ENCODE measurements at regions not wholly inside any gene's neighbourhood (a gene's known extent, or its start where the extent isn't known, plus 50 kb on each side); places are given as distances from the start of the nearest gene placed in this dataset.

GRCh38 chr19:28960586-28960985 lies 252.4 kb downstream of the UQCRFS1 start:
- Mint-ChIP-seq H3K27me3 (ENCODE audit: low read depth) (no peaks in the 10 kb centered on the region), H3K4me1 (ENCODE audit: low read depth) (no peaks in the 10 kb centered on the region), H3K9me3 (ENCODE audit: insufficient read depth) (no peaks in the 10 kb centered on the region), H3K36me3 (ENCODE audit: low read depth) (no peaks in the 10 kb centered on the region), H3K4me3 (no peak overlapping the region), H3K27ac (no peak overlapping the region)
- POLR2A ChIA-PET, result no interaction called here
- ATAC-seq (no peak), DNase-seq (no peak)
- CTCF ChIA-PET, result no interaction called here

GRCh38 chr19:28956961-28957360 lies 256.0 kb downstream of the UQCRFS1 start:
- CTCF ChIA-PET, result no interaction called here
- no peaks in the 10 kb centered on the region for H3K4me1 Mint-ChIP-seq (ENCODE audit: low read depth)
- H3K27ac Mint-ChIP-seq, result no peak overlapping the region
- no peaks in the 10 kb centered on the region for H3K9me3 Mint-ChIP-seq (ENCODE audit: insufficient read depth)
- DNase-seq (no peak), ATAC-seq (no peak)
- POLR2A ChIA-PET, result no interaction called here
- H3K27me3 Mint-ChIP-seq (ENCODE audit: low read depth), result no peaks in the 10 kb centered on the region
- H3K36me3 Mint-ChIP-seq (ENCODE audit: low read depth), result no peaks in the 10 kb centered on the region
- H3K4me3 Mint-ChIP-seq, result no peak overlapping the region

GRCh38 chr19:28956421-28956820 lies 256.5 kb downstream of the UQCRFS1 start:
- POLR2A ChIA-PET, result no interaction called here
- DNase-seq, result no peak
- no peaks in the 10 kb centered on the region for H3K9me3 Mint-ChIP-seq (ENCODE audit: insufficient read depth)
- CTCF ChIA-PET, result no interaction called here
- no peak overlapping the region for H3K4me3 Mint-ChIP-seq
- H3K27ac Mint-ChIP-seq, result no peak overlapping the region
- H3K4me1 Mint-ChIP-seq (ENCODE audit: low read depth), result no peaks in the 10 kb centered on the region
- no peak for ATAC-seq
- no peaks in the 10 kb centered on the region for H3K36me3 Mint-ChIP-seq (ENCODE audit: low read depth)
- no peaks in the 10 kb centered on the region for H3K27me3 Mint-ChIP-seq (ENCODE audit: low read depth)

GRCh38 chr19:28949535-28949934 lies 263.4 kb downstream of the UQCRFS1 start:
- ChIA-PET POLR2A (no interaction called here), CTCF (no interaction called here)
- ATAC-seq (no peak), DNase-seq (no peak)
- Mint-ChIP-seq H3K36me3 (ENCODE audit: low read depth) (no peaks in the 10 kb centered on the region), H3K4me1 (ENCODE audit: low read depth) (no peaks in the 10 kb centered on the region), H3K4me3 (no peak overlapping the region), H3K27me3 (ENCODE audit: low read depth) (no peaks in the 10 kb centered on the region), H3K9me3 (ENCODE audit: insufficient read depth) (no peaks in the 10 kb centered on the region), H3K27ac (no peak overlapping the region)

GRCh38 chr19:28949027-28949426 lies 263.9 kb downstream of the UQCRFS1 start:
- Mint-ChIP-seq H3K9me3 (ENCODE audit: insufficient read depth) (no peaks in the 10 kb centered on the region), H3K4me3 (no peak overlapping the region), H3K4me1 (ENCODE audit: low read depth) (no peaks in the 10 kb centered on the region), H3K27me3 (ENCODE audit: low read depth) (no peaks in the 10 kb centered on the region), H3K27ac (no peak overlapping the region), H3K36me3 (ENCODE audit: low read depth) (no peaks in the 10 kb centered on the region)
- ChIA-PET POLR2A (no interaction called here), CTCF (no interaction called here)
- ATAC-seq (no peak), DNase-seq (no peak)

GRCh38 chr19:28948566-28948965 lies 264.4 kb downstream of the UQCRFS1 start:
- Mint-ChIP-seq H3K9me3 (ENCODE audit: insufficient read depth) (no peaks in the 10 kb centered on the region), H3K4me3 (no peak overlapping the region), H3K27ac (no peak overlapping the region), H3K4me1 (ENCODE audit: low read depth) (no peaks in the 10 kb centered on the region), H3K36me3 (ENCODE audit: low read depth) (no peaks in the 10 kb centered on the region), H3K27me3 (ENCODE audit: low read depth) (no peaks in the 10 kb centered on the region)
- ChIA-PET CTCF (no interaction called here), POLR2A (no interaction called here)
- ATAC-seq, result no peak
- DNase-seq, result no peak

- CTCF ChIA-PET, result no interaction called here
- no peaks in the 10 kb centered on the region for H3K27me3 Mint-ChIP-seq (ENCODE audit: low read depth)
- H3K27ac Mint-ChIP-seq, result no peak overlapping the region
- H3K36me3 Mint-ChIP-seq (ENCODE audit: low read depth), result no peaks in the 10 kb centered on the region
- DNase-seq (no peak), ATAC-seq (no peak)
- no peak overlapping the region for H3K4me3 Mint-ChIP-seq
- POLR2A ChIA-PET, result no interaction called here
- H3K4me1 Mint-ChIP-seq (ENCODE audit: low read depth), result no peaks in the 10 kb centered on the region
- H3K9me3 Mint-ChIP-seq (ENCODE audit: insufficient read depth), result no peaks in the 10 kb centered on the region
Measured at GRCh38 chr19:28948026-28948425, 264.9 kb downstream of the UQCRFS1 start.

GRCh38 chr19:28943651-28944050 lies 269.3 kb downstream of the UQCRFS1 start:
- no peak overlapping the region for H3K27ac Mint-ChIP-seq
- no peaks in the 10 kb centered on the region for H3K4me1 Mint-ChIP-seq (ENCODE audit: low read depth)
- no peak overlapping the region for H3K4me3 Mint-ChIP-seq
- H3K36me3 Mint-ChIP-seq (ENCODE audit: low read depth), result no peaks in the 10 kb centered on the region
- ChIA-PET CTCF (no interaction called here), POLR2A (no interaction called here)
- no peak for DNase-seq
- no peaks in the 10 kb centered on the region for H3K27me3 Mint-ChIP-seq (ENCODE audit: low read depth)
- H3K9me3 Mint-ChIP-seq (ENCODE audit: insufficient read depth), result no peaks in the 10 kb centered on the region
- no peak for ATAC-seq

GRCh38 chr19:28941833-28942232 lies 271.1 kb downstream of the UQCRFS1 start:
- DNase-seq (no peak), ATAC-seq (no peak)
- Mint-ChIP-seq H3K4me3 (no peak overlapping the region), H3K27me3 (ENCODE audit: low read depth) (no peaks in the 10 kb centered on the region), H3K27ac (no peak overlapping the region), H3K9me3 (ENCODE audit: insufficient read depth) (no peaks in the 10 kb centered on the region), H3K36me3 (ENCODE audit: low read depth) (no peaks in the 10 kb centered on the region), H3K4me1 (ENCODE audit: low read depth) (no peaks in the 10 kb centered on the region)
- CTCF ChIA-PET, result no interaction called here
- POLR2A ChIA-PET, result no interaction called here

- ChIA-PET POLR2A (no interaction called here), CTCF (no interaction called here)
- no peaks in the 10 kb centered on the region for H3K4me1 Mint-ChIP-seq (ENCODE audit: low read depth)
- H3K27ac Mint-ChIP-seq, result no peak overlapping the region
- H3K4me3 Mint-ChIP-seq, result no peak overlapping the region
- no peaks in the 10 kb centered on the region for H3K36me3 Mint-ChIP-seq (ENCODE audit: low read depth)
- no peak for ATAC-seq
- no peaks in the 10 kb centered on the region for H3K27me3 Mint-ChIP-seq (ENCODE audit: low read depth)
- DNase-seq, result no peak
- H3K9me3 Mint-ChIP-seq (ENCODE audit: insufficient read depth), result no peaks in the 10 kb centered on the region
Measured at GRCh38 chr19:28940751-28941500, 272.0 kb downstream of the UQCRFS1 start.

GRCh38 chr19:28939236-28939635 lies 273.7 kb downstream of the UQCRFS1 start:
- Mint-ChIP-seq H3K27me3 (ENCODE audit: low read depth) (no peaks in the 10 kb centered on the region), H3K9me3 (ENCODE audit: insufficient read depth) (no peaks in the 10 kb centered on the region), H3K27ac (no peak overlapping the region), H3K4me1 (ENCODE audit: low read depth) (no peaks in the 10 kb centered on the region), H3K36me3 (ENCODE audit: low read depth) (no peaks in the 10 kb centered on the region), H3K4me3 (no peak overlapping the region)
- ATAC-seq (no peak), DNase-seq (no peak)
- CTCF ChIA-PET, result no interaction called here
- POLR2A ChIA-PET, result no interaction called here

GRCh38 chr19:28936001-28936400 lies 276.9 kb downstream of the UQCRFS1 start:
- no peak overlapping the region for H3K4me3 Mint-ChIP-seq
- no peaks in the 10 kb centered on the region for H3K27me3 Mint-ChIP-seq (ENCODE audit: low read depth)
- no peaks in the 10 kb centered on the region for H3K36me3 Mint-ChIP-seq (ENCODE audit: low read depth)

GRCh38 chr19:28934631-28935030 lies 278.3 kb downstream of the UQCRFS1 start:
- no peaks in the 10 kb centered on the region for H3K9me3 Mint-ChIP-seq (ENCODE audit: insufficient read depth)
- no peaks in the 10 kb centered on the region for H3K4me1 Mint-ChIP-seq (ENCODE audit: low read depth)
- no peaks in the 10 kb centered on the region for H3K27me3 Mint-ChIP-seq (ENCODE audit: low read depth)
- ATAC-seq, result no peak
- CTCF ChIA-PET, result no interaction called here
- no peak for DNase-seq
- H3K4me3 Mint-ChIP-seq, result no peak overlapping the region
- H3K36me3 Mint-ChIP-seq (ENCODE audit: low read depth), result no peaks in the 10 kb centered on the region
- no peak overlapping the region for H3K27ac Mint-ChIP-seq
- POLR2A ChIA-PET, result no interaction called here

More at GRCh38 chr19:28936001-28936400, 276.9 kb downstream of the UQCRFS1 start:
- CTCF ChIA-PET, result no interaction called here
- Mint-ChIP-seq H3K9me3 (ENCODE audit: insufficient read depth) (no peaks in the 10 kb centered on the region), H3K4me1 (ENCODE audit: low read depth) (no peaks in the 10 kb centered on the region), H3K27ac (no peak overlapping the region)
- no peak for DNase-seq
- POLR2A ChIA-PET, result no interaction called here
- ATAC-seq, result no peak

Data from activated CD8-positive, alpha-beta T cell treated with anti-CD3 and anti-CD28 coated beads, Interleukin-2, amount 10 ng/mL, durations not matched to agents 7 days and 5 days (primary cell).